GM12864 (cell line): ENCODE measurements at regions not wholly inside any gene's neighbourhood (a gene's known extent, or its start where the extent isn't known, plus 50 kb on each side); places are given as distances from the start of the nearest gene placed in this dataset.
"Not testable (repeated sequence)": the region's sequence is repeated elsewhere in the genome, so short reads cannot be mapped to it uniquely, and the experiment has no call there.

Experiments
- DNase-seq: peaks from one replicate; pipeline ENCODE4 v3.0.0-alpha.2; 2011; ENCODE audit warnings: low read depth
- H3K4me3 ChIP-seq: 2 replicates; pipeline ENCODE4 v1.5.1; 2011; ENCODE audit warnings: mild to moderate bottlenecking, low read depth, low read length, control low read depth
- CTCF ChIP-seq: IDR thresholded peaks from 2 replicates; pipeline ENCODE4 v1.5.1; 2011; ENCODE audit warnings: low read depth, mild to moderate bottlenecking, moderate library complexity, low read length, control low read depth, inconsistent platforms; ENCODE audit errors: missing control alignments

- no peak overlapping the region for H3K4me3 ChIP-seq
- TF ChIP-seq CTCF, result no peak
- DNase-seq, result no peak
Observed at GRCh38 chr2:34241905-34242762, 643.0 kb upstream of the FAM98A start.

DNA sequence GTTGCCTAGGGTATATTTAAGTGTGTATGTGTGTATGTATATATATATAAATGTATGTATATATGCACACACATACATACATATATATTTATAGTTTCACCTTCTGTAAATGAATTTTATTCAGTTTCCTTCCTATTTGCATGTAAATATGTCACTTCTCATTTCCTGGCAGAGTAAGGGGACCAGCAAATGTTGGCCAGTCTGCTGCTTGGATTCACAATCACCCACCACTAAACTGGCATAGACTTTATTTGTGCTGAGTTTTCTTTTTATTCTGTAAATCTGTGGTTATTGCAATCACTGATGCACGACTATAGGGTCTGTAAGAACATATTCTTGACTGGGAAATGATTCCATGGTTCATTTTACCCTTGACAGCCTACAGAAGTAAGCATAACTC lies 640.4 kb upstream of the FAM98A start:
- DNase-seq, result no peak
- no peak for TF ChIP-seq CTCF

GRCh38 chr2:34234823-34235222 lies 635.7 kb upstream of the FAM98A start:
- H3K4me3 ChIP-seq, result no peak overlapping the region
- no peak for TF ChIP-seq CTCF
- no peak for DNase-seq

More for the DNA sequence above, 640.4 kb upstream of the FAM98A start:
- no peak overlapping the region for H3K4me3 ChIP-seq

DNA sequence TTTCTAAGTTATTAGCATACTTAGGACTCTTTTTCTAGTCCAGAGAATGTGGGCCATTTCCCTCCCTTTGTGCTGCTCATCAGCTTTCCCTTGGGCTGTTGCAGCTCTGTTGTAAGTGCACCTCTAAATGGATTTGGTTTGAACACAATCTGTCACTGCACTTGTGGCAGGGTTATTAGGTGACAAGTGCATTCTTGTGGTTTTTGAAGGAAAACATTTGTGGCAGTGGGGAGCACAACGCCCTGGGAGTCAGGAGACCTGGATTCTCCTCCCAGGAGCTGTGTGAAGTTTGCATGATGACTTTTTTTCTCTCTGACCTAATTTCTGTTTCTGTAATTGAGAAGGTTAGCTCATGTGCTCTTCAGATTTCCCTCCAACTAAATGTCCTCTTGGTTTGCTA lies 630.9 kb upstream of the FAM98A start:
- no peak for DNase-seq
- H3K4me3 ChIP-seq, result no peak overlapping the region
- no peak for TF ChIP-seq CTCF

DNA sequence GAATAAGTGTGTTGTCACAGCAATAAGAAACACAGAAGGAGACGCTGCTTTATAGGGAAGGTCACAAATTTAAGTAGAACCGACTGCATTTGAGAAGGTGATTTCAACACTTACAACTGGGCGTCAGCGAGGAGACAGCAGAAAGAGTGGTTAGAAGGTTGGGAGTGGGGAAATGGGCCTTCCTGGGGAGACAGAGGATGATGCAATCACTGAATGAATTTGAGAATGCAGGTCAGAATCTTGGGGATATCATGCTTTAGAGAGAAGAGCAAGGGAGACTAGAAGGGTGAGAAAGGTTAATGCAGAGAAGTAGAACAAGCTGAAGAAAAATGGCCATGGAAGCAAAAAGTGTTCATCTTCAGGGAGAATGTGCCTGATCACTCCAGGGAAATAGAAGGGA lies 616.1 kb upstream of the FAM98A start:
- no peak overlapping the region for H3K4me3 ChIP-seq
- no peak for TF ChIP-seq CTCF
- no peak for DNase-seq

DNA sequence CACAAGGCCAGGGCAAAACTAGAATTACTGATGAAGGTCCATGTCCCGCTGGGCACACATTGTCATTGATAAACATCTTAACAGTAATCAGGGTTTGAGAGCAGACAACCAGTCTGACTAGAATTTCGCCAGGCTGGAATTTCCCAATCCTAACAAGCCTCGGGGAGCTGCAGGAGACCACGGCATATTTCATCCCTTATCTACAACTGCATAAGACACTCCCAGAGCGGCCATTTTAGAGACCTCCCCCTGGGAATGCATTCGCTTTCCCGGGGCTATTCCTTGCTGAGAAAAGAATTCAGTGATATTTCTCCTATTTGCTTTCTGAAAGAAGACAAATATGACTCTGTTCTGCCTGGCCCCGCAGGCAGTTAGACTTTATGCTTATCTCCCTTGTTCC lies 611.3 kb upstream of the FAM98A start:
- H3K4me3 ChIP-seq, DNase-seq: not testable (repeated sequence)

- no peak overlapping the region for H3K4me3 ChIP-seq
- no peak for TF ChIP-seq CTCF
- DNase-seq, result no peak
Observed at GRCh38 chr2:34204560-34204959, 605.5 kb upstream of the FAM98A start.
